ENCODE measurements at regions not wholly inside any gene's neighbourhood (a gene's known extent, or its start where the extent isn't known, plus 50 kb on each side); places are given as distances from the start of the nearest gene placed in this dataset.

DNA sequence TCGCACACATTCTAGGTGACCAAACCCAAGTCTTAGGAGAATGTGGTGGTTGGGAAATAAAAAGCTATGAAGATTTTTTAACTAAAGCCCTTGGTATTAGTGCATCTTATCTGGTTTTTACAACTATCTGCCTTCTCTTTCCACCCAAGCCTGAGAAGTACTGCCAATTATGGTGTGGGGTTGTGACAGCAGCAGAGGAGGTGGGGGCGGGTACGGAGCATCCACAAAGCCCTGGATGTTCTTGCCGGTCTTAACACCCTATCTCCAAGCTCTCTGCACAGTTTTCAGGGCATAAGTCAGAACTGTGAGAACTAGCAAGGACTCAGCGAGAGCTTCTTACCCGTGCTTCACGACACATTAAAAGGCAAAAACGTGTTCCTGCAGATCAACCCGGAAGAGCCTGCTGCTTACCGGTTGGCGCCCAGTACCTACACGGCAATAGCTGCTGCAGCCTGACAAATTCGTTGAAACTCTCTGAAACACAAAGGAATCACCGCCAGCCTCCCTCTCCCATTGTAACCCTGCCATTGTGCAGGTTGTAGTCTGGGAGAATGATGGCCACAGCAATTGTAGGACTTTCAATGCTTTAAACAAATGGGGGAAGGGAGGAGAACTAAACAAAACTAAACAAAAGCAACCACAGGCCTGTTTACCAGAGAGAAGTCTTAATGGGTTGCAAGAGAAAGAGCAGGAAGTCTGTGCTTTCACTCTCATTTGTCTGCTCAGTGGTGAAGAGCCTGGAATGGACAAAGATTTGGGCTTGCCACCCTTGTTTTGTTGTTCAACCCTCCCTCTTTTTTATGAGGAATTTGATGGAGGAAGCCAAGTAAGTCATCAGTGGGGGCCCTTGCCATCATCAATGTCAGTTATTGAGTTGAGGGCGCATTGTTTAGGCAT is 461.0 kb upstream of the JARID2 start:
- DNase-seq: no peak

DNA sequence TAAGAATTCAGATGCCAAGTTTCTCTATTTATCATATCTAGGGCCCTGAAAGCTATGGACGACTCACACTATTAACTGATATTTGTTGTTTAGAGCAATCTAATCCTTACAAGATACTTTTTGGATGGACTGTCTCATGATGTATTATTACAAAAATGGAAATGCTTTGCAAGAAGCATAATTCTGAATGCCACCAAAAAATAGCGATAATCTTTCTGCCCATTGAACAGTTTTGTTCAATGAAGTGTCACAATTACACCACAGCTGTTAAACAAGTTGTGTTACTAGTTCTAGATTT is 460.4 kb upstream of the JARID2 start:
- DNase-seq: no peak

DNA sequence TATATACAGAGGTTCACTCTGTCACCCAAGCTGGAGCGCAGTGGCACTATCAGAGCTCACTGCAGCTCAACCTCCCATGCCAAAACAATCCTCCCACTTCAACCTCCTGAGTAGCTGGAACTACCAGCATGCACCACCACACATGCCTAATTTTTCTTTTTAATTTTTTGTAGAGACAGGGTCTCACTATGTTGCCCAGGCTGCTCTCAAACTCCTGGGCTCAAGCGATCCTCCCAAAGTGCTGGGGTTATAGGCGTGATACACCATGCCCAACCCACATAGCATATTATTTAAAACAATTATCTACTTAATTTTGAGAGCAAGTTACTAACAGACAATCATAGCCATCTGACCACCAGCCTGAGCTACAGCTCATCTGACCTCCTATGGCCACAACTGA is 459.9 kb upstream of the JARID2 start:
- no peak for DNase-seq

DNA sequence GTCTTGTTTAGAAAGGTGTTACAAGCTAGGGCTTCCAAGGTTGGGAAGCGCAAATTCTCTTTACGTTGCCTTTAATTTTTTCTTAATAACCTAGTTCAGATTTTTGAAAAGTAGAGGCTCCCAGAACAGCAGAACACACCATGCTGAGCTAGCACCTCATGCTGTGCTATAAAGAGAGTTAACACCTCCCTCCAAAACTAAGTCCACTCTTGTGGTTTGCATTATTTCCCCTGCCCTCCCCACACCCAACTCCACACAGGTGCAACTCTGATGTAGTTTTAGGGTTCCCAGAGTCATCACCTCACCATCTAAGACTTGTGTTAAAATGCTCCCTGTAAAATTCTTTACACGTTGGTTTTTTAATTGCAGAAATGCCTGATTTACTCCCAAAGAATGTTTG is 459.4 kb upstream of the JARID2 start:
- no peak for DNase-seq

DNA sequence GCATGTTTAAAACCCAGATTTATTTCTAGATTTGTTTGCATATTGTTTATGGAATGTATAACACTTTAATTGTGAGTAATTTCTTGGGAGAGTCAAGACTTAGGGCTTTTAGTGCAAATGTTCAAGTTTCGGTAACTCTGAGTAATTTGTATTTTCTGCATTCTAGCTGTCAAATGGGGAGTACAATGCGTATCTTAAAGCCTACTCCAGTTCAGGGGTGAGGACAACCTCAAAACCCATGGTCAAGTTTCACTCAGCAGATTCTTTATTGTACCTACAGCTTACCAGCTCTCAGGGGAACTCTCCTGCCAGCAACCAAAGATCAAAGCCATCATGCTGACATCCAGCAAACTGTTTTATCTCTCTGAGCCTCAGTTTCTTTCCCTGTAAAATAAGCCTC is 458.6 kb upstream of the JARID2 start:
- DNase-seq: no peak

DNA sequence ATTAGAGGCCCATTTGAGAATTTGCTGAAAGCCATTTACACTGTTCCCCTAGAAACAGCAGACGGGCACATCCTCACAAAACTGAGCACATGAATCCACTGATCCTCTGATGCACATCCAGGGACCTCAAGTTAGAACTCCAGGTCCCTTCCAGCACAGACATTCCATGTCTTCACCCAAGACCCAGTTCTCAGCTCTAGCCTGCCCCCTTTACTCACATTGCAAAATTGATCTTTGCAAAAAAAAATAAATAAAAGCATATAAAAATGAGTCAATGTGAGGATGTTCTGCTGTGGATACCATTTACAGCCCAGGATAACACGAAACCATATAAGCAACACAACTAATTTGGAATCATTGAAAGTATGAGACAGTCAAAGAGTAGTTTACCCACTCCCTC is 458.2 kb upstream of the JARID2 start:
- DNase-seq: no peak

DNA sequence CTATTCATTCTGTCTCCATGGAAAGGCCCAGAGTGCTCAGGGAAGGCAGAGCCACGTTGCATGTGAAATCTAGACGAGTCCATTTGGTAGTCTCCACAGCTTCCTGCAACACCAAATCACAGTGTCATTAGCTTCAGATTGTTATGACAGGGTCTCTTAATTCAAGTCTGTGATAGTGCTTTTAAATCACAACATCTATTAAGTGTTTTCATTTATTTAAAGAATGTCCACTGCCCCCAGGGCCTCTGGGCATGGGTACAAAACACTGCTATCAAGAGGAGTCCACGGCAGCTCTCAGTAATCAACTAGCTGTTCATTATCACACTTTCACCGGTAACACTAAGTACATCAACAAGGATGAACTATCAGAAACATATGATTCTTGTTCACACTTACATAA is 455.9 kb upstream of the JARID2 start:
- DNase-seq: no peak

DNA sequence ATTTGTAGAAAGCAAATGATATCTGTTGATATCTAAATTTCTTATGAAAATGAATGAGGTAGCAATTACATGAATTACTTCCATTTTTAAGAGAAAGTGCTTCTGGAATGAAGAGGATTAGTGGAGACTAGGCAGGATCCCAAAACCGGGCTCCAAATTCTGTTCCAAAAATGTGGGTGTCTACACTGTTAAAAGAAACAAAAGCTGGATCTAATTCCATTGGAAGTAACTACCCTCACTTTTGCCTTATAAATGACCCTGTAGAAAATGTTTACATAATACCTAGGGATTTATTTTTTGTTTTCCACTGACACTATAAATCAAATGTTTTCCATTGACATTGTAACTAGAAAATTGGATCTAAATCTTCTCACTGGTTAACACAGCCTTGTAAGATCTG is 454.9 kb upstream of the JARID2 start:
- no peak for DNase-seq

DNA sequence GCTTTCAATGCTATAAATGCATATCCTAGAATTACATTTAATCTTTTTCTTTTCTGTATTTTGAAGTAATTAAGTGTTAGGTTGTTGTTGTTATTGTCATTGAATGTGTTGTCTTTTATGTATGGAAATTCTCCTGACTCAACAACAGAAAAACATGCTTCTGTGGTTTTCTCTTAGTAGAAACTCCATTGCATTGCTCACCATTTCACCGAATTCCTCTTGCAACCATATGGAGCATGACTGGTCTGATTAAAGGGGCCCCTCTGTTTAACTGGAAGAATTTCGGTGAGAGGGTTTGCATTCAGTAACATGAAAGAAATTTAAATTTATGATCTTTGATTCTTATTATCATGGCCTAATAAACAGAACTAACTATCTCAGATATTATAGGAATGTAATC is 454.3 kb upstream of the JARID2 start:
- DNase-seq: no peak

DNA sequence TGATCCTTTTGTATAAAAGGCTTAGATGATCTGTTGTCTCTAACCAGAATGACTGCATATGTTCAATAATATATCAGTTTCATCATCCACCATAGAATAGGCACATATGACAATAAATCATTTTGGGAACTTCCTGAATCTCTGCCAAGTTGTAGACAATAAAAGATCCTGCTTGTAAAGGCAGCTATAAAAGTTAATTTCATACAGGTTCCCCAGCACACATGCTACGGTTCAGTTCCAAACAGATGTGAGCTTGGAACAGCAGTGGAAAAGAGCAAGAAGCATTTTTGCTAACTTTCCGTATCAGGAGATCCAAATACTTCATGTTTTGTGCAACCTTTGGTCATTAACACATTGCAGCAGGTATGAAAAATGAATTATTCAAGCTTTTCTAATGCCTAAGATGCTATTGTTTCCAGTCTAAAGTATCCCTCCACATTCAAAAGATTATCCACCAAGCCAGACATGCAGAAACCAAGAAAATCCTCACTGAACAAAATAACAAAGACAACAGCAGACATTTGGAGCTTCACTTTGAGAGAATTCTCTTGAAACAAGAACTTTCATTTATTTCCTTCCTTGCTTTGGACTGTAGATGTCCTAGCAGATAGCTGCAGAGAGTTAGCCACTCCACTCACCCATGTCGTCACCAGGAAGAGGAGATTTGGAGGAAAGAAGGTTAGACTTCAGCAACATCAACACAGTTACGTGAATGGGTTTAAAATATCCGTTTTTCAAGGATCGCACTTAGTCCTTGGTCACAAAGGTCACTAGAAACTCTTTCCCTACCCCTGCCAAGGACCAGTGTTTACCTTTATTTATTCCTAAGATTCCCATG is 453.5 kb upstream of the JARID2 start:
- no peak for DNase-seq

DNA sequence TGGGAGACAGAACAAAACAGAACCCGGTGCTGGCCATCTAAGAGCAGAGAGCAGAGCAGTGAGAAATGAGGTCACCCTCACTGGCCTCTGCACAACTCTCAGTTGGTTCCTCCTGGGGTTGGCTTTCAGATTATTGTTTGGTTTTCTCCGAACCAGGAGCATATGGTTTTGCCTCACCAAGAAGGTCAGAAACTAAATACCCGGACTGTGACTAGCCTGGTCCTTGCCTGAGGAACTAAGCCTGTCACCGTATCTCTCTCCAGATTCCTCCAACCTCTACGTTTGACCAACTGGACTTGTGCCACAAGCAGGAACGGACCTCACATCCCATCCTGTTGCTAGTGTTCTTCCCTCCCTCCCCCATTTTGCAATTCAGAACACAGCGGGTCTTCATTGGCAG is 450.4 kb upstream of the JARID2 start:
- no peak for DNase-seq

DNA sequence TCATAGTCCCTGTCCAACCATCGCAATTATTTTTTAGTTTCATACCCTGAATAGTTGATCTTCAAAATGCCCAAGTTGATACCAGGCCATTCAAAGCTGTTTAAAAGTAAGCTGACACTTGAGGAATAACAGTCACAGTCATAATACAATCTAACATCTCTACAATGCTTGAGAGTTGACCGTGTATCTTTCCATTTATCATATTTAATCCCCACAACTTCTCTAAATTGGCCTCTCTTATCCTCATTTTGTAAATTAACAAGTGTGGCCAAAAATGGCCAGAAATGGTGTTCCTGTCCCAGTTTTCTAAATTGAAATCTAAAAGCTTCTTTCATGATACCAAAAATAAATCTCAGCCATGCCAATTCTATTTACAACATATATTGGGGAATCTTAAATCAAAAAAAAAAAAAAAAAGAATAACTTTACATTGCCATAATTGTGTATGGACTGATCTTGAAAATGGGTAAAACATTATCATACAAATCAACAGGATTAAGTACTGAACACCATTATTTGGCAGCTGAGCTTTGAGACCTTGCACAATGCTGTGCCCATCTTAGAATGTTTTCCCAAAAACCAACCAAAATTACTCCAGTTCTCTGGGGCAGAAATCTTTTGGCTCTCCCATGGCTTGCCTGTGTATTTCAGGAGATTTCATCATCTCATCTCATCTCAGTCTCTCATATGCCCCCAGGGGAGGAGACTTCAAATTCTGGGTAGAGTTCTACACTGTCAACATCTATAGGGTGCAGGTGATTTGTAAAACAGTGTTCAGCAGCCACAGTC is 448.7 kb upstream of the JARID2 start:
- DNase-seq: no peak

DNA sequence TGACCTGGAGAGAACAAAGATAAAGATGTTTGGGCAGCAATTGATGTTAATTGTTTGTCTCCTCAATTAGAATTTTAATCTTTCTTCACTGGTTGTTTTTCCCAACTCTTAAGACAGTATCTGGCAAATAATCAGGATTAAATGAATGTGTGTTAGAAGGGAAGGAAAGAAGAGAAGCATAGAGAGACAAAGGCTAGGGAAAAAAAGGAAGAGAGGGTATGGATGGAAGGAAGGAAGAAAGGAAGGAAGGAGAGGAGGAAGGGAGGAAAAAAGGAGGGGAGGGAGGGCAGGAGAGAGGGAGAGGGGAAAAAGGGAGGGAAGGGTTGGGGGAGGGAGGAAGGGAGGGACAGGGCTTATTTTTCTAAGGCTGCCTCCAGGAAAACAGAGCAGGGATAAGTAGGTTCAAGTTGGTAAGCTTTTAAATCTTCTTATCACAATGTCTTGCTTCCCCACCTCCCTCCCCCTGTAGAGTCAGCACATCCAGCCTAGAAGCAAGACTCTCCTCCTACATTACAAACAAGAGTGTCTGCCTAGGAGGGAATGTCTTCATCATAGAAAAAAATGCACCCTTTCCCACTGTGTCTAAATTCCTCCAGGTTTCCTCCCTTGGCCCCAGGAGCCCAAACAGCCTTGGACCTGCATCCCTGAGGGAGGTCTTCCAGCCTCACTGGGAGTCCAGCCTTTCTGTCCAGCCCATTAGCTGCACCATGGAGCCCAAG is 447.8 kb upstream of the JARID2 start:
- DNase-seq: no peak

DNA sequence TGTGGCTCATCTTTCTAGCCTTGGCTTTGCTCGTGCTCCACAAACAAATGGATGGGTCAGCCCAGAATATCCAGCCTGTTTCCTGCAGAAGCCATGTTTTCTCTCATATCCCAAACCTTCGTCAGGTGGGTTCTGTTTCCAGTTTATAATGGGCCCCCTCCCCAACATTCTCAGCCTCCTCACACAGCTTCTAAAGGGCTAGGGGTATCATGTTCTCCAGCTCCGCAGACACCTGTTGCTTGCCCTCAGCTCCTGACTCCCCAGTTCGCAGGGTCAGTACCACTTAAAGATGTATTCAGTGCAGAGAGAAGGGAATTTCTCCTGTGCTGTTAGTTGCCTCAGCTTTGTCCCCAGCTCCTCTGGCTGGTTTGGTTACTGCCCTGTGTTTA is 447.3 kb upstream of the JARID2 start:
- no peak for DNase-seq

DNA sequence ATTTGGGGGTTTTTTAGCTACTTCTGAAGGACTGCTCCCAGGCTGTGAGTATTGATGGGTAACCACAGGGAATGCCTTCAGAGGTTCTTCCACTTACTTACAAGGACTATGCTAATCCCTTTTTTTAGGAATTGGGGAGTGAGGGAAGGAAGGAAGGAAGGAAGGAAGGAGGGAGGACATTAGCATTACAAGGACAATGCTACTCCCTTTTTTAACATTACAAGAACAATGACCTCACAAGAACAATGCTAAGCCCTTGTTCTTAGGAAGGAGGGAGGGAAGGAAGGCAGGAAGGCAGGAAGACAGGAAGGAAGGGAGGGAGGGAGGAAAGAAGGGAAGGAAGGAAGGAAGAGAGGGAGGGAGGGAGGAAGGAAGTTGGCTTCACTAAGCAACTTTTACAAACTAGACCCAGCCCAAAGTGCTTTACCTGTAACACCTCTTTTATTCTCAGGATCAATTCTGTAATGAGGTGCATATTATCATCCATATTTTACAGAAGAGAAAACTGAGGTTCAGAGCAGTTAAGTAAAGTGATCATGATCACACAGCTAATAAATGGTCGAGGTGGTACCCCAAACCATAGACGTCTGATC is 446.8 kb upstream of the JARID2 start:
- no peak for DNase-seq

DNA sequence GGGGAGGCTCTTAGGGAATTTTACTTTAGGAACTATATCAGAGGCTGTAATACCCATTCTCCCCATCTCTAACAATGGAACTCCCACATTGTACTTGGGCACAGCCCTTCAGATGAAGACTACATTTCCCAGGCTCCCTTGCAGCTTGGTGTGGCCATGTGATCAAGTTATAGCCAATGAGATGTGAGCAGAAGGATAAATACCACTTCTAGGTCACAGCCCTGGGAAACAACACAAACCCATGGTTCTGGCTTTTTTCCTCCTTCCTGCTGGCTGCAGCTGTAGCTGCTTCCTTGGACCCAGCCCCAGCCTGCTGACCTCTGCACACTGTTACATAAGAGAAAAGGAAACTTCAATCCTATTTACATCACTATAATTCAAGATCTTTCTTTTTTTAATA is 445.9 kb upstream of the JARID2 start:
- peak; percentile 50 for DNase-seq

DNA sequence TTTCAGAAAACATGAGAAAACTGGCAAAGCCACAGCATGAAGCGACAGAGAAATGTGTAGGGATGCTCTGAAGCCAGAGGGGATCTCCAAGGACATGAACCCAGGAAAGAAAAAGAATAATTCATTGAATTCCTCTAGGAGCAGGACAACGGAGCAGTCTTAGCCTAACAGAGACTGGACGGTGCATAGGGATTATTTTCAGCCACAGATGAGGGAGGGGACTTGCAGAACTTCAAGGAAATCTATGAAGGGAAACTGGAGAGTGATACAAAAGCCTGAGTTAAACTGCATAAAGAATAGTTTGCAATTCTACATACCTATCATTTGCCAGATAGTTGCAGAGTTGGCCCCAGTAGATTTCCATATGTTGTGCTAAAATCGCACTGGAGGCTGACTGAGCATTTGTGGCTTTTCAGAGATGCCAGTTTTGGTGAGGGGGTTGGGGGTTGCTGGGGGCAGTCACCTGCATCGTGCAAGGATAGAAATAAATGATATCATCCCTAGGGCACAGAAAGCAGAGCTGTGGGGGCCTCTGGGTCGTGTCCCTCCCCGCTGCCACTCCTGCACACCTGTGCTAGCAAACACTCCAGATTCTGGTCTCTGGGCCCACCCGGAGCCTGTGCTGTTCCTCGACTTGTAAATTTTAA is 443.2 kb upstream of the JARID2 start:
- no peak for DNase-seq

DNA sequence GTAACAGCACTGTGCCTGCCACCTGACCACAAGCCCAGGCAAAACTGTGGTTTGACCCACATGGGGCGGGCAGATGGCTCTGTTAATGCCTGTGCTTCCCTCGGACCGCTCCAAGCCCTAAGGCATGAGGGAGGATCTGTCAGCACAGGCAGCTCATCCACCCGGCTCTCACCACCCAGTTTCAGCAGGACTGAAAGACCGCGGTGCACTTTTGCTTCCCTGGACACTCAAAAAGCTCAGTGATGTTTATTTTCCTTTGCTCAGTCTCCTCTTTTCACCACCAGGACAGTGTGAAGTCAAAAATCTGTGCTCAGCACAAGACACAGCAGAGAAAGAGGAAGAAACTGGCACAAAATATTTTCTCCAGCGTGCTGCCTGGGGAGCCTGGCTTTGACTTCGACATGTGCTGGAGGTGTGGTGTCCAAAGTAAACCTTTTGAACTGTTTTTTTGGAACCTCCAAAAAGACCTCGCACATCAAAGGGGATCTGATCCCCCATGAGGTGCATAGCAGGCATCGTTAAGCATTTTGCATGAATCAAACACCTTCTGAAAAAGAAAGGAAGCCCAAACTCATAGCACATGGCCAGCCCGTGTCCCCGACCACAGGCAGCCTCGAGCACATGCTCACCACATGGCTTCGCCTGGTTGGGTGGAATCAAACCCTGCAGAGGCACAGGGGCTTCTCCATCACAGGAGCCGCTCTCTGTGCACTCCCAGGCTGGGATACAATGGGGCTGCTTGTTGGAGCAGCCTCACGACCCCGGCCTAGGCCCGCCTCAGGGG is 441.7 kb upstream of the JARID2 start:
- DNase-seq: no peak

DNA sequence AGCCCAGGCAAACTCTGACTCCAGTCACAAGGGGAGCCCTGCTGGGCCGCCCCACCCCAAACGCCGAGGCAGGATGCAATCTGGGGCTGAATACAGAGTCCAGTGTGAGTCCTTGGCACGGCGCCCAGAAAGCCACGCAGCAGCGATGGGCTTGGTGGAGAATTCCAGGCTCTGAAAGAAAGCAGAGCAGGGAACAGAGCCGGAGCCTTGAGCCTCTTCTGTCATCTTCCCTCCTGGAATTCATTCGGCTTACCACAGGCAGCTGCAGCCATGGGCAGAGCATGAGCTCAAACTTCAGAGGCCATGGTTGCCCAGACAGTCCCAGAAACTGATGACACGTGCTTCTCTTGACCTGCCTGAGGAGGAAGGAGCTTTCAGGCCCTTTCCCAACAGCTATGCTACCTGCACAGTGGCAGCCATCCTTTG is 441.1 kb upstream of the JARID2 start:
- DNase-seq: no peak

DNA sequence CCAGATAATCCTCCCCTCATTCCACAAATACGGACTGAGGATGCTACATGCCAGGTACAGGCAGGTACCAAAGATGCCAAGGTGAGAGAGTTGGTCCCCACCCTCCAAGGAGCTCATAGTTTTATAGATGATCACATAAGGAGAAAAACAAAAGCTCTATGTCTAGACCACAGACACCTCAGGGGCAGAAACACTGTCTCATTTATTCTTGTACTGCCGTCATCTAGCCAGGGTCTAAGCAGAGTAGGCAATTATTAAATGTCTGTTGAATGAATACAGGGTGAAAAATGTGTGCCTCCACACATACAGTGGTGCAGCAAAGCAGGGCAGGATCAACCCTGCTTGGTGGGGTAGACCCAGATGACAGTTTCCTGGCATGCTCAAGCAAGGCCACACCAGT is 439.8 kb upstream of the JARID2 start:
- DNase-seq: no peak

DNA sequence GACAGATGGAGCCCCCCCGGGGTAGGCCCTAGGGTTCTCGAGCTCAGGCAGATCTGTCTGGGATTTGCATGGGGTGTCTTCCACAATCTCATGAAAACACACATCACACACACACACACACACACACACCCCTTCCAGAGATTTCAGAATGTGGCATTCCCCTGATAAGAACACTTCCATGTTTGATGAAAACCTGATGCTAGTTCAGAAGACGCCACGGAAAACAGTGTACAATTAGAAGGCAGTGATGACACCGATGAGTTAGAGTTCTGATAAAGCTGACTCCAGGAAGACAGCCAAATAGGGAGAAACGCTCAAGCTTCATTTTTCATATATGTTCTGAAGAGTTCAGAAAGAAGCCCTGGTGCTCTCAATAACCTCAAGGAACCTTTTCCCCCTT is 438.7 kb upstream of the JARID2 start:
- no peak for DNase-seq
